ENCODE measurements at regions not wholly inside any gene's neighbourhood (a gene's known extent, or its start where the extent isn't known, plus 50 kb on each side); places are given as distances from the start of the nearest gene placed in this dataset.

DNA sequence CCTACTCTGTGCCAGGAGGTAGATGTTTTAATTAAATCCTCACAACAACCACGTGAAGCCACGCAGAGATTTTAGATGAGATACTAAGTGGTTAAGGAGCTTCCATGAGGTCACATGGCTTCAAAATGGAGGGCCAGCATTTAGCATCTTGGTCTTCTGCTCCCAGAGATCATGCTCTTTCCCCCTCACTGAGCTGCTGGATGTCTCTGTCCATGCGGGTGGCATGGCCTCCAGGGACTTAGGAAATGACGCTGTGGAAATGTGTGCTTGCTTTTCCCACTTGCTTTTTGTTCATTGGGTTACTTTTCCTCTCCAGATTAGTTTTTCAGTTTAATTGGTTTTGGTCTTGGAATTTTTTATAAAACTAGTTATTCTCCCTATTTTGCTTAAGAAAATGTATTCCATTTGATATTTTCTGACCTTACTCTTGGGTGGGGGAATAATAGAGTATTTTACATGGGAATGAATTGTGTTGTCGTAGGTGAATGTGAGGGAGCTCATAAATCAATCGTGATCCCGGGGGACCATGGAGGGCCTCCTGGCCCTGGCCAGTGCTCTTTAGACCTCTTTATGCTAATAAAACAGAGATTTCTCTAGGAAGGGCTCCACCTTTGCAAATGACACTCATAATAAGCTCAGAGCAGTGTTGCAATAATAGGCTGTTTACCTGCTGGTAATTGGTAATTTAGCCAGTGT, 376.0 kb upstream of the ONECUT1 start:
- no peak for TF ChIP-seq POLR2A (IDR thresholded peaks at IDR 0.05)
- TF ChIP-seq, protein P1, sequence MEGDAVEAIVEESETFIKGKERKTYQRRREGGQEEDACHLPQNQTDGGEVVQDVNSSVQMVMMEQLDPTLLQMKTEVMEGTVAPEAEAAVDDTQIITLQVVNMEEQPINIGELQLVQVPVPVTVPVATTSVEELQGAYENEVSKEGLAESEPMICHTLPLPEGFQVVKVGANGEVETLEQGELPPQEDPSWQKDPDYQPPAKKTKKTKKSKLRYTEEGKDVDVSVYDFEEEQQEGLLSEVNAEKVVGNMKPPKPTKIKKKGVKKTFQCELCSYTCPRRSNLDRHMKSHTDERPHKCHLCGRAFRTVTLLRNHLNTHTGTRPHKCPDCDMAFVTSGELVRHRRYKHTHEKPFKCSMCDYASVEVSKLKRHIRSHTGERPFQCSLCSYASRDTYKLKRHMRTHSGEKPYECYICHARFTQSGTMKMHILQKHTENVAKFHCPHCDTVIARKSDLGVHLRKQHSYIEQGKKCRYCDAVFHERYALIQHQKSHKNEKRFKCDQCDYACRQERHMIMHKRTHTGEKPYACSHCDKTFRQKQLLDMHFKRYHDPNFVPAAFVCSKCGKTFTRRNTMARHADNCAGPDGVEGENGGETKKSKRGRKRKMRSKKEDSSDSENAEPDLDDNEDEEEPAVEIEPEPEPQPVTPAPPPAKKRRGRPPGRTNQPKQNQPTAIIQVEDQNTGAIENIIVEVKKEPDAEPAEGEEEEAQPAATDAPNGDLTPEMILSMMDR (IDR thresholded peaks at IDR 0.05): no peak

Data from vagina (tissue), 2 donors.